ENCODE measurements at regions not wholly inside any gene's neighbourhood (a gene's known extent, or its start where the extent isn't known, plus 50 kb on each side); places are given as distances from the start of the nearest gene placed in this dataset.
"Not testable (repeated sequence)": the region's sequence is repeated elsewhere in the genome, so short reads cannot be mapped to it uniquely, and the experiment has no call there.

GRCh38 chr14:43522191-43522590 is 984.9 kb downstream of the FSCB start:
- H3K4me1 ChIP-seq = no peaks in the 10 kb centered on the region
- H3K36me3 ChIP-seq = no peaks in the 10 kb centered on the region
- TF ChIP-seq, protein P1, sequence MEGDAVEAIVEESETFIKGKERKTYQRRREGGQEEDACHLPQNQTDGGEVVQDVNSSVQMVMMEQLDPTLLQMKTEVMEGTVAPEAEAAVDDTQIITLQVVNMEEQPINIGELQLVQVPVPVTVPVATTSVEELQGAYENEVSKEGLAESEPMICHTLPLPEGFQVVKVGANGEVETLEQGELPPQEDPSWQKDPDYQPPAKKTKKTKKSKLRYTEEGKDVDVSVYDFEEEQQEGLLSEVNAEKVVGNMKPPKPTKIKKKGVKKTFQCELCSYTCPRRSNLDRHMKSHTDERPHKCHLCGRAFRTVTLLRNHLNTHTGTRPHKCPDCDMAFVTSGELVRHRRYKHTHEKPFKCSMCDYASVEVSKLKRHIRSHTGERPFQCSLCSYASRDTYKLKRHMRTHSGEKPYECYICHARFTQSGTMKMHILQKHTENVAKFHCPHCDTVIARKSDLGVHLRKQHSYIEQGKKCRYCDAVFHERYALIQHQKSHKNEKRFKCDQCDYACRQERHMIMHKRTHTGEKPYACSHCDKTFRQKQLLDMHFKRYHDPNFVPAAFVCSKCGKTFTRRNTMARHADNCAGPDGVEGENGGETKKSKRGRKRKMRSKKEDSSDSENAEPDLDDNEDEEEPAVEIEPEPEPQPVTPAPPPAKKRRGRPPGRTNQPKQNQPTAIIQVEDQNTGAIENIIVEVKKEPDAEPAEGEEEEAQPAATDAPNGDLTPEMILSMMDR (IDR thresholded peaks at IDR 0.05) = no peak
- H3K27ac ChIP-seq = no peak overlapping the region
- intact Hi-C loops (cut with DNase I) = no loop called here
- ATAC-seq (no peak), DNase-seq (no peak)
- H3K9me3 ChIP-seq = no peaks in the 10 kb centered on the region
- H3K27me3 ChIP-seq = no peaks in the 10 kb centered on the region
- no peak overlapping the region for H3K4me3 ChIP-seq

DNA sequence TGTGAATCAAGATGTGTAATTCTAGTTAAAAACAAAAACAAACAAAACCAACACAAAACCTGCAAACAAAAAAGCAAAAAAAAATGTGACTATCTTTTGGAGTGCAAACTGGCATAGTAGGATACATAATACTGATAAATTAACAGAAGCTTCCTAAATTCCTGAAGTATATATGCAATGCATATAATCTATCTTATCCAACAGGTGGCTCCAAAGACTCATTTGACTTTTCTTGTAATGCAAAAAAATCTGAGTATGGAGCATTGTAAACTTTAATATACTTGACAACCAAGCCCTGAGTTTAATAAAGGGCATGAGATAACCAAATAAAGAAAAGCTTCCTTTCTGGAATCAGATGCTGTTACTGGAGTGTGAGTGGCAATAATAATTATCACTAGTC is 1003.6 kb downstream of the FSCB start:
- intact Hi-C loops (cut with DNase I) = no loop called here
- no peaks in the 10 kb centered on the region for H3K27me3 ChIP-seq
- no peaks in the 10 kb centered on the region for H3K36me3 ChIP-seq
- H3K4me3 ChIP-seq = no peak overlapping the region
- H3K27ac ChIP-seq = no peak overlapping the region
- DNase-seq (no peak), ATAC-seq (peak; percentile 32)
- H3K9me3 ChIP-seq = no peaks in the 10 kb centered on the region
- H3K4me1 ChIP-seq = no peaks in the 10 kb centered on the region
- TF ChIP-seq, protein P1 (IDR thresholded peaks at IDR 0.05) = no peak

DNA sequence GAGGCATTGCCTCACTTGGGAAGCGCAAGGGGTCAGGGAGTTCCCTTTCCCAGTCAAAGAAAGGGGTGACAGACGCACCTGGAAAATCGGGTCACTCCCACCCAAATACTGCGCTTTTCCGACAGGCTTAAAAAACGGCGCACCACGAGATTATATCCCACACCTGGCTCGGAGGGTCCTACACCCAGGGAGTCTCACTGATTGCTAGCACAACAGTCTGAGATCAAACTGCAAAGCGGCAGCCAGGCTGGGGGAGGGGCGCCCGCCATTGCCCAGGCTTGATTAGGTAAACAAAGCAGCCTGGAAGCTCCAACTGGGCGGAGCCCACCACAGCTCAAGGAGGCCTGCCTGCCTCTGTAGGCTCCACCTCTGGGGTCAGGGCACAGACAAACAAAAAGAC is 1014.7 kb downstream of the FSCB start:
- H3K27me3 ChIP-seq; H3K4me3 ChIP-seq; DNase-seq; H3K27ac ChIP-seq; intact Hi-C loops (cut with DNase I); H3K9me3 ChIP-seq; H3K4me1 ChIP-seq; H3K36me3 ChIP-seq; ATAC-seq: not testable (repeated sequence)

DNA sequence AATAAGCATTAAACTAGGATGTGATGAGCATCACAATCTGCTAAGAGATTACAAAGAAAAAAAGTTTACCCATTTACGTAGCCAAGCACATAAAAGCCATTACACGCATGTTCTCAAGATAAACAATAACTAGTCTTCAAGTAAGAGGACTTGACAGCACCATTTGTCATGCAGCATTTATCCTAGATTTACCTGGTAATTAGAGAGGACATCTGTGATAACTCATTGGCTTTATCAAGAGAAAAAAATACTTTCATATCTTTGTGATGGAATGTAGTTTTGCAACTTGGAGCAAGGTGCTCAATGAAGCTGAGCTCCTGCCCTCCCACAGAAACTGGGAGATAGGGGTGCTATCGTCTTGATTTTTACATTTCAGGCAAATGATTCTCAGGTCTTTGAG is 1023.7 kb downstream of the FSCB start:
- no peak for ATAC-seq
- Histone ChIP-seq H3K27ac (no peak overlapping the region), H3K27me3 (no peaks in the 10 kb centered on the region), H3K9me3 (no peaks in the 10 kb centered on the region), H3K36me3 (no peaks in the 10 kb centered on the region), H3K4me1 (no peaks in the 10 kb centered on the region), H3K4me3 (no peak overlapping the region)
- DNase-seq = no peak
- intact Hi-C loops (cut with DNase I) = no loop called here
- TF ChIP-seq, protein P1 (IDR thresholded peaks at IDR 0.05) = no peak

GRCh38 chr14:43481864-43482263 is 1025.2 kb downstream of the FSCB start:
- ATAC-seq = no peak
- intact Hi-C loops (cut with DNase I) = no loop called here
- Histone ChIP-seq H3K4me3 (no peak overlapping the region), H3K27me3 (no peaks in the 10 kb centered on the region), H3K36me3 (no peaks in the 10 kb centered on the region), H3K4me1 (no peaks in the 10 kb centered on the region), H3K27ac (no peak overlapping the region), H3K9me3 (no peaks in the 10 kb centered on the region)
- TF ChIP-seq, protein P1 (IDR thresholded peaks at IDR 0.05) = no peak
- DNase-seq = no peak

- Histone ChIP-seq H3K4me1 (no peaks in the 10 kb centered on the region), H3K27ac (no peak overlapping the region), H3K36me3 (no peaks in the 10 kb centered on the region), H3K27me3 (no peaks in the 10 kb centered on the region), H3K4me3 (no peak overlapping the region), H3K9me3 (no peaks in the 10 kb centered on the region)
- intact Hi-C loops (cut with DNase I) = no loop called here
- TF ChIP-seq, protein P1 (IDR thresholded peaks at IDR 0.05) = no peak
- ATAC-seq = no peak
- DNase-seq = no peak
Measured at GRCh38 chr14:43480976-43481375, 1026.1 kb downstream of the FSCB start.
